ENCODE measurements at regions not wholly inside any gene's neighbourhood (a gene's known extent, or its start where the extent isn't known, plus 50 kb on each side); places are given as distances from the start of the nearest gene placed in this dataset.

- Histone ChIP-seq H3K27ac (ENCODE audit: low read length) (no peak overlapping the region), H4K20me1 (ENCODE audit: low read length) (no peaks in the 10 kb centered on the region), H3K4me2 (ENCODE audit: low read length) (no peak overlapping the region), H3K9ac (ENCODE audit: low read length) (no peak overlapping the region), H3K4me1 (ENCODE audit: insufficient read depth, low read length) (no peaks in the 10 kb centered on the region), H3F3A (ENCODE audit: low read length, unreplicated experiment) (no peaks in the 10 kb centered on the region), H3K9me3 (ENCODE audit: low read length) (no peaks in the 10 kb centered on the region), H3K36me3 (ENCODE audit: low read depth, low read length) (no peaks in the 10 kb centered on the region), H3K79me2 (ENCODE audit: low read length) (no peaks in the 10 kb centered on the region), H2AFZ (ENCODE audit: low read length) (no peak overlapping the region), H3K27me3 (ENCODE audit: low read length) (no peaks in the 10 kb centered on the region), H3K9me2 (replicated peaks; ENCODE audit: low read length) (no peaks in the 10 kb centered on the region), H3K4me3 (ENCODE audit: low read length) (no peak overlapping the region)
- intact Hi-C loops (cut with micrococcal nuclease) = no loop called here
- no peak for DNase-seq
- ChIA-PET CTCF (no interaction called here), POLR2A (ENCODE audit: unreplicated experiment) (no interaction called here)
- TF ChIP-seq EZH2 (IDR thresholded peaks at IDR 0.05; ENCODE audit: low read length, unreplicated experiment) (no peak), EZH2phosphoT487 (IDR thresholded peaks at IDR 0.05; ENCODE audit: borderline replicate concordance, low read length) (no peak)
- TF ChIP-seq, protein P1, sequence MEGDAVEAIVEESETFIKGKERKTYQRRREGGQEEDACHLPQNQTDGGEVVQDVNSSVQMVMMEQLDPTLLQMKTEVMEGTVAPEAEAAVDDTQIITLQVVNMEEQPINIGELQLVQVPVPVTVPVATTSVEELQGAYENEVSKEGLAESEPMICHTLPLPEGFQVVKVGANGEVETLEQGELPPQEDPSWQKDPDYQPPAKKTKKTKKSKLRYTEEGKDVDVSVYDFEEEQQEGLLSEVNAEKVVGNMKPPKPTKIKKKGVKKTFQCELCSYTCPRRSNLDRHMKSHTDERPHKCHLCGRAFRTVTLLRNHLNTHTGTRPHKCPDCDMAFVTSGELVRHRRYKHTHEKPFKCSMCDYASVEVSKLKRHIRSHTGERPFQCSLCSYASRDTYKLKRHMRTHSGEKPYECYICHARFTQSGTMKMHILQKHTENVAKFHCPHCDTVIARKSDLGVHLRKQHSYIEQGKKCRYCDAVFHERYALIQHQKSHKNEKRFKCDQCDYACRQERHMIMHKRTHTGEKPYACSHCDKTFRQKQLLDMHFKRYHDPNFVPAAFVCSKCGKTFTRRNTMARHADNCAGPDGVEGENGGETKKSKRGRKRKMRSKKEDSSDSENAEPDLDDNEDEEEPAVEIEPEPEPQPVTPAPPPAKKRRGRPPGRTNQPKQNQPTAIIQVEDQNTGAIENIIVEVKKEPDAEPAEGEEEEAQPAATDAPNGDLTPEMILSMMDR (conservative IDR thresholded peaks at IDR 0.05; ENCODE audit: low read depth, low read length) = no peak
- no TSS peak for BruUV-seq (replicated peaks)
- ATAC-seq = no peak
These were observed 123.0 kb downstream of the FSCB start for GRCh38 chr14:44384093-44384492.

DNA sequence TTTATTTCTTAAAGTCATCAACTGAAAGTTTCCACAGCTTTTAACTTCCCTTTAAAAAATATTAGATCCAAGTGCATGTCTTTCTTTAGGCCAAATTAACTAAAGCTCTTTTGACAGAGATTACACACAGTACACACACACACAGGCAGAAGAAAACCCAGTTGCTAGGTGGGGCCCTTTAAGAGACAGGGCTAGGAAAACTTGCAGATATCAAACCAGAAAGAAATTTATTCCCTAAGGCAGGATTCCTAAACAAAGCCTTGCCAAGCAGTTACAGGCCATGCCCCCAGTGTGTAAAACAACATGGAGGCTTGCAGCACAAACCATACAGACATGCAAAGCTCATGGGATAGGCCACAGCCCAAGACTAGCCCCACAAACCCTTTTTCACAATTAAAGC lies 123.4 kb downstream of the FSCB start:
- ChIA-PET POLR2A (ENCODE audit: unreplicated experiment) (no interaction called here), CTCF (no interaction called here)
- H3K27ac ChIP-seq (ENCODE audit: low read length) = no peak overlapping the region
- TF ChIP-seq EZH2 (IDR thresholded peaks at IDR 0.05; ENCODE audit: low read length, unreplicated experiment) (no peak), EZH2phosphoT487 (IDR thresholded peaks at IDR 0.05; ENCODE audit: borderline replicate concordance, low read length) (no peak)
- TF ChIP-seq, protein P1 (conservative IDR thresholded peaks at IDR 0.05; ENCODE audit: low read depth, low read length) = no peak
- no peaks in the 10 kb centered on the region for H3K9me3 ChIP-seq (ENCODE audit: low read length)
- no peaks in the 10 kb centered on the region for H4K20me1 ChIP-seq (ENCODE audit: low read length)
- H3K79me2 ChIP-seq (ENCODE audit: low read length) = no peaks in the 10 kb centered on the region
- H2AFZ ChIP-seq (ENCODE audit: low read length) = no peak overlapping the region
- no peak overlapping the region for H3K9ac ChIP-seq (ENCODE audit: low read length)
- no peak for DNase-seq
- H3K4me1 ChIP-seq (ENCODE audit: insufficient read depth, low read length) = no peaks in the 10 kb centered on the region
- intact Hi-C loops (cut with micrococcal nuclease) = no loop called here
- H3F3A ChIP-seq (ENCODE audit: low read length, unreplicated experiment) = no peaks in the 10 kb centered on the region
- H3K9me2 ChIP-seq (replicated peaks; ENCODE audit: low read length) = no peaks in the 10 kb centered on the region
- no peak overlapping the region for H3K4me3 ChIP-seq (ENCODE audit: low read length)
- no TSS peak for BruUV-seq (replicated peaks)
- ATAC-seq = no peak
- no peaks in the 10 kb centered on the region for H3K27me3 ChIP-seq (ENCODE audit: low read length)
- H3K36me3 ChIP-seq (ENCODE audit: low read depth, low read length) = no peaks in the 10 kb centered on the region
- no peak overlapping the region for H3K4me2 ChIP-seq (ENCODE audit: low read length)

DNA sequence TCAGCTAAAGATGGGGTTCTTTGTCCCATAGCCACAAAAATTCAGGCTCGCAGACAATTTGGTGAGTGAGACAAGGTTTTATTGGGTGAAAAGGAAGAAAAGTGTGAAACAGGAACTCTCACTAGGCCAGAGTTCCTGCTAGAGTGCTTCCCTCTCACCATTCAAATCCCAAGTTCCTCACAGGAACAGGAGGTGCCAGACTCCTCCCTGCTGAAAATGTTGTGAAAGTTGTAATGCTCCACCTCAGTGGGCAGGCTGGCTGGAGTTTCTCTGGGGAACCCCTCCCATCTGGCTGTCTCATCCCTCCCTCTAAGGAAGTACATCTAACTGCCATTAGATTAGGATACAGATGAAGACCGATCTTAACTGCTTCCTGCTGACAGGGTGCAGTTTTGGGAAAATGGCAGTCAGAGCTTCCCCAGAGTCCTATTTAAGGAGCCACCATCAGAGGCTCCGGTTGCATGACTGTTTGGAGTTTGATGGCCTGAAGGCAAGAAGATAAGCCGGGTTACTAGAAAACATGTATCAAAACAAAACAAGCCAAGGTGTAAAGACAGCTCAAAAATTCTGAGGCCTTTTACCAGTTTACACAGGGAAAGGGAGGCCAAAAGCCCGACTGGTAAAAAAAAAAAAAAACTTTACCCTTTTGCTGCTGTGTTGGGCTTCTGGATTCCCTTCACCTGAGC lies 127.6 kb downstream of the FSCB start:
- no peaks in the 10 kb centered on the region for H4K20me1 ChIP-seq (ENCODE audit: low read length)
- no peak overlapping the region for H3K4me3 ChIP-seq (ENCODE audit: low read length)
- no peak overlapping the region for H2AFZ ChIP-seq (ENCODE audit: low read length)
- H3K79me2 ChIP-seq (ENCODE audit: low read length) = no peaks in the 10 kb centered on the region
- H3K4me1 ChIP-seq (ENCODE audit: insufficient read depth, low read length) = no peaks in the 10 kb centered on the region
- H3K9ac ChIP-seq (ENCODE audit: low read length) = no peak overlapping the region
- H3K36me3 ChIP-seq (ENCODE audit: low read depth, low read length) = peaks cover 9% of the 10 kb centered on the region; the same call in 1 of the 2 replicates
- ChIA-PET CTCF (no interaction called here), POLR2A (ENCODE audit: unreplicated experiment) (no interaction called here)
- no peaks in the 10 kb centered on the region for H3K9me2 ChIP-seq (replicated peaks; ENCODE audit: low read length)
- peaks cover 9% of the 10 kb centered on the region for H3K9me3 ChIP-seq (ENCODE audit: low read length)
- DNase-seq (no peak), ATAC-seq (no peak)
- no peaks in the 10 kb centered on the region for H3K27me3 ChIP-seq (ENCODE audit: low read length)
- no peak overlapping the region for H3K4me2 ChIP-seq (ENCODE audit: low read length)
- intact Hi-C loops (cut with micrococcal nuclease) = loop anchor here (10.0 kb wide), 1 partner anchor 235 kb away; no protein-coding TSS in a partner anchor
- TF ChIP-seq EZH2 (IDR thresholded peaks at IDR 0.05; ENCODE audit: low read length, unreplicated experiment) (no peak), EZH2phosphoT487 (IDR thresholded peaks at IDR 0.05; ENCODE audit: borderline replicate concordance, low read length) (no peak)
- TF ChIP-seq, protein P1 (conservative IDR thresholded peaks at IDR 0.05; ENCODE audit: low read depth, low read length) = no peak
- BruUV-seq (replicated peaks) = no TSS peak
- H3K27ac ChIP-seq (ENCODE audit: low read length) = no peak overlapping the region
- no peaks in the 10 kb centered on the region for H3F3A ChIP-seq (ENCODE audit: low read length, unreplicated experiment)

Data from PC-3 (cell line).